GM19372 (cell line): ENCODE measurements at regions not wholly inside any gene's neighbourhood (a gene's known extent, or its start where the extent isn't known, plus 50 kb on each side); places are given as distances from the start of the nearest gene placed in this dataset.

Experiments
- ATAC-seq: cut with Tn5 transposase; IDR thresholded peaks from one replicate; pipeline ENCODE4 v1.9.1; 2021; ENCODE audit warnings: mild to moderate bottlenecking, low read depth, moderate library complexity; ENCODE audit not compliant: unreplicated experiment

DNA sequence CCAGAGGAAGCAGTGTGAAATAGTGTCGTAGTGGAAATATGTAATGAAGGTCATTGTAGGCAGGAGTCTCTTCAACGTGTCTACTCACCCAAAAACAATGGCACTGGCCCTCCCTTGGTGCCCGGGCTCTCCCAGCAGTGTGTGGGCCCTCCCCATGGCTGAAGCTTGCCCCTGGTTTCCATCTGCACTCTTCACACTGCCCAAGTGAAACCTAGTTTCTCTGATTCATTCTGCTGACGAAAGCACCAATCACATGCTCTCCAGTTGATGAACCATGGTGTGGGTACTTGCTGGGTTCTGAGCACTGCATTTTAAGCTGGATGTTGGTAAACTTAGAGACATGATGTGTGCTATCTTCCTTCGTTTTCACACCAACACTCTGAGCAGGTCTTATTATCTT lies 61.0 kb upstream of the AGBL1 start:
- no peak for ATAC-seq

DNA sequence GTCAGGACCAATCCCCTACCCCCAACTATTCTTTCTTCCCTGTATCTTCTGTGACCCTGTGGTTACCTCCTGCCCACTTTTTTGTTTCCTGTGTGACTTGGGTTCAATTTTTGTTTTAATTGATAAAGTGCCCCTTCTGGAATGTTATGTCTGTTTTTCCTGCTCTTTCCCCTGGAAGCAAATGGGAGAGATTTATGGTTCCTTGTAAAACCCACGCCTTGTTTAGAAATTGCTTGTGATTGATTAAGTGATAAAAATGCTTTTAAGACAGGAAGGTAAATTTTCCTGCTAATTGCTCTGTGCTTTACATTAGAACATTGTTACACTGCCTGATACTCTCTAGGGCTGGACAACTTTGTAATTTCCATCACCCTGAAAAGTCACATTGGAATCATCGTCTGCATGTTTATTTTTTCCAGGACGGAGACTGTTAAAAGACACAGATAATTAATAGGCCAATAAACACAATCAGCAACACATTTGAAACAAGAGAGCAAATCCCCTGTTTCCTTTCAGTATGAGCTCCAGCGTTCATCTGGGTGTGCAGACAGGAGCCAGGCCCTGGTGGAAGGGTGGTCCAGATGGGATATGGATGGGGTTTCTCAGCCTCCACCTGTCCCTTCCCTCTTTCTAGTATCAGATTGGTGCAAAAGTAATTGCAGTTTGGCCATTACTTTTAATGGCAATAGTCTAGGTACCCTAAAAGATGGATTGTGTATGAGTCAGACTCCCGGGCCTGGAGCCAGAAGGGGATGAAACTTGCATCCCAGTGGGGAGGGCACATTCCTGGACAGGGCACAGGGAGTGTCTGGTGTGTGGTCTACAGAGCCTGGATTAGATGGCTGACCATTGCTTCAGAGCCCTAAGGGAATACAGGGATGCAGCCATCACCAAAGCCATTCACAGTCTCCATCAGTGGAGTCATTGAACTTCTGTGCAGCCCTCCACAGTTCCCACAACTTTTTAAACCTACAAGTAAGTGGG lies 58.1 kb upstream of the AGBL1 start:
- ATAC-seq = no peak

DNA sequence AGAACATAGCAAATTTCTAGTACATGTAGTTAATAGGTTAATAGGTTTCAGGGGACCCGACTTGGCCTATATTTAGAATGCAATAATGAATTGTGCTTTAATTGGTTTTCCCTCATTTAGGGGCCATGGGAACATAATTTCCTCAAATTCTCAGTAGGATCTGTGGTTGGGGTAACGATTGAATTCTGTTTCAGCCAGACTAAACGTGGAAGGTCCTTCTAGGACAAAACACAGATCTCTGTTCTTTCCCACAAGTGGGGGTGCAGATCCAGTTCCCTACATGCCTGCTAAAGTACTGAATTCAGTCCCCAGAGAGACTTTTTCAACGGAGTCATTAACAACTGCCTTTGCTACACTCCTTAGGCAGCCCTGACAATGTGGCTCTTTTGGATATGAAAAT lies 50.7 kb upstream of the AGBL1 start:
- ATAC-seq = no peak
